ENCODE measurements at regions not wholly inside any gene's neighbourhood (a gene's known extent, or its start where the extent isn't known, plus 50 kb on each side); places are given as distances from the start of the nearest gene placed in this dataset.
"Not testable (repeated sequence)": the region's sequence is repeated elsewhere in the genome, so short reads cannot be mapped to it uniquely, and the experiment has no call there.

- not testable (repeated sequence) for H2BK5ac ChIP-seq (ENCODE audit: low read depth, low read length, poor library complexity); H2AK5ac ChIP-seq (ENCODE audit: low read length); H3K14ac ChIP-seq (ENCODE audit: low read length); H3K9me3 ChIP-seq (ENCODE audit: insufficient read depth, low read depth, low read length); H3K4me2 ChIP-seq (ENCODE audit: low read length); H3K79me1 ChIP-seq (ENCODE audit: low read length); H3K27ac ChIP-seq (ENCODE audit: low read depth, low read length); H3K27me3 ChIP-seq (ENCODE audit: insufficient read depth, low read length); H3K79me2 ChIP-seq (ENCODE audit: control insufficient read depth, insufficient read depth, low read length, poor library complexity); H2BK12ac ChIP-seq (ENCODE audit: low read length); H2BK120ac ChIP-seq (ENCODE audit: insufficient read depth, low read length, poor library complexity); H2AFZ ChIP-seq (ENCODE audit: insufficient read depth, low read length, poor library complexity); H3K4me1 ChIP-seq (ENCODE audit: control insufficient read depth in 1 of 2, insufficient read depth in 2 of 2, low read length in 2 of 2); H3K9ac ChIP-seq (ENCODE audit: low read length); H3K4ac ChIP-seq (ENCODE audit: low read depth, low read length); H3K4me3 ChIP-seq (ENCODE audit: low read depth, low read length); H4K8ac ChIP-seq (ENCODE audit: low read depth, low read length); H3K23ac ChIP-seq (ENCODE audit: low read length); H4K12ac ChIP-seq (ENCODE audit: low read depth, low read length); DNase-seq; H3K36me3 ChIP-seq (ENCODE audit: control insufficient read depth in 1 of 2, insufficient read depth in 2 of 2, low read length in 2 of 2); H4K91ac ChIP-seq (ENCODE audit: low read depth, low read length); H3K18ac ChIP-seq (ENCODE audit: low read length)
- no CpG with 5 or more reads among the region's 24 CpGs for WGBS (ENCODE audit: extremely low coverage, insufficient coverage, insufficient read length)
Observed at GRCh38 chr2:242008908-242009307, 139.4 kb downstream of the RTP5 start.

- H2BK5ac ChIP-seq (ENCODE audit: low read depth, low read length, poor library complexity); H3K23ac ChIP-seq (ENCODE audit: low read length); H2BK120ac ChIP-seq (ENCODE audit: insufficient read depth, low read length, poor library complexity); H3K36me3 ChIP-seq (ENCODE audit: control insufficient read depth in 1 of 2, insufficient read depth in 2 of 2, low read length in 2 of 2); H3K9ac ChIP-seq (ENCODE audit: low read length); H3K27ac ChIP-seq (ENCODE audit: low read depth, low read length); H4K91ac ChIP-seq (ENCODE audit: low read depth, low read length); H3K4ac ChIP-seq (ENCODE audit: low read depth, low read length); H3K27me3 ChIP-seq (ENCODE audit: insufficient read depth, low read length); H3K9me3 ChIP-seq (ENCODE audit: insufficient read depth, low read depth, low read length); H3K4me1 ChIP-seq (ENCODE audit: control insufficient read depth in 1 of 2, insufficient read depth in 2 of 2, low read length in 2 of 2); H3K14ac ChIP-seq (ENCODE audit: low read length); DNase-seq; H2AFZ ChIP-seq (ENCODE audit: insufficient read depth, low read length, poor library complexity); H2AK5ac ChIP-seq (ENCODE audit: low read length); H3K4me2 ChIP-seq (ENCODE audit: low read length); H3K79me2 ChIP-seq (ENCODE audit: control insufficient read depth, insufficient read depth, low read length, poor library complexity); H3K4me3 ChIP-seq (ENCODE audit: low read depth, low read length); H3K79me1 ChIP-seq (ENCODE audit: low read length); H4K12ac ChIP-seq (ENCODE audit: low read depth, low read length); H3K18ac ChIP-seq (ENCODE audit: low read length); H4K8ac ChIP-seq (ENCODE audit: low read depth, low read length); H2BK12ac ChIP-seq (ENCODE audit: low read length): not testable (repeated sequence)
- no CpG with 5 or more reads among the region's 24 CpGs for WGBS (ENCODE audit: extremely low coverage, insufficient coverage, insufficient read length)
Observed at GRCh38 chr2:242009846-242010245, 140.3 kb downstream of the RTP5 start.

- not testable (repeated sequence) for H3K9me3 ChIP-seq (ENCODE audit: insufficient read depth, low read depth, low read length); H3K9ac ChIP-seq (ENCODE audit: low read length); H3K4ac ChIP-seq (ENCODE audit: low read depth, low read length); H4K91ac ChIP-seq (ENCODE audit: low read depth, low read length); H4K12ac ChIP-seq (ENCODE audit: low read depth, low read length); H3K4me2 ChIP-seq (ENCODE audit: low read length); H2AFZ ChIP-seq (ENCODE audit: insufficient read depth, low read length, poor library complexity); H3K79me2 ChIP-seq (ENCODE audit: control insufficient read depth, insufficient read depth, low read length, poor library complexity); H3K14ac ChIP-seq (ENCODE audit: low read length); H3K36me3 ChIP-seq (ENCODE audit: control insufficient read depth in 1 of 2, insufficient read depth in 2 of 2, low read length in 2 of 2); H2BK5ac ChIP-seq (ENCODE audit: low read depth, low read length, poor library complexity); H4K8ac ChIP-seq (ENCODE audit: low read depth, low read length); H3K27me3 ChIP-seq (ENCODE audit: insufficient read depth, low read length); H3K4me1 ChIP-seq (ENCODE audit: control insufficient read depth in 1 of 2, insufficient read depth in 2 of 2, low read length in 2 of 2); H3K23ac ChIP-seq (ENCODE audit: low read length); H3K18ac ChIP-seq (ENCODE audit: low read length); H2BK12ac ChIP-seq (ENCODE audit: low read length); H2AK5ac ChIP-seq (ENCODE audit: low read length); H3K4me3 ChIP-seq (ENCODE audit: low read depth, low read length); H2BK120ac ChIP-seq (ENCODE audit: insufficient read depth, low read length, poor library complexity); H3K27ac ChIP-seq (ENCODE audit: low read depth, low read length); H3K79me1 ChIP-seq (ENCODE audit: low read length)
- no CpG with 5 or more reads among the region's 29 CpGs for WGBS (ENCODE audit: extremely low coverage, insufficient coverage, insufficient read length)
- DNase-seq: peak in 1 of 2 donors; percentile 64
Observed at GRCh38 chr2:242010252-242011166, 141.0 kb downstream of the RTP5 start.

- Histone ChIP-seq H3K36me3 (ENCODE audit: control insufficient read depth in 1 of 2, insufficient read depth in 2 of 2, low read length in 2 of 2) (no peaks in the 10 kb centered on the region), H3K27me3 (ENCODE audit: insufficient read depth, low read length) (no peaks in the 10 kb centered on the region), H2BK12ac (ENCODE audit: low read length) (no peak overlapping the region), H4K91ac (ENCODE audit: low read depth, low read length) (no peak overlapping the region), H2AK5ac (ENCODE audit: low read length) (no peak overlapping the region), H3K4me2 (ENCODE audit: low read length) (no peak overlapping the region), H3K9me3 (ENCODE audit: insufficient read depth, low read depth, low read length) (peaks cover 7% of the 10 kb centered on the region), H3K18ac (ENCODE audit: low read length) (no peak overlapping the region), H3K27ac (ENCODE audit: low read depth, low read length) (no peak overlapping the region), H3K4me1 (ENCODE audit: control insufficient read depth in 1 of 2, insufficient read depth in 2 of 2, low read length in 2 of 2) (no peaks in the 10 kb centered on the region), H2AFZ (ENCODE audit: insufficient read depth, low read length, poor library complexity) (no peak overlapping the region), H2BK120ac (ENCODE audit: insufficient read depth, low read length, poor library complexity) (no peak overlapping the region), H3K4ac (ENCODE audit: low read depth, low read length) (no peak overlapping the region), H3K79me2 (ENCODE audit: control insufficient read depth, insufficient read depth, low read length, poor library complexity) (no peaks in the 10 kb centered on the region), H3K4me3 (ENCODE audit: low read depth, low read length) (no peak overlapping the region), H2BK5ac (ENCODE audit: low read depth, low read length, poor library complexity) (no peak overlapping the region), H4K8ac (ENCODE audit: low read depth, low read length) (no peak overlapping the region), H3K9ac (ENCODE audit: low read length) (no peak overlapping the region), H4K12ac (ENCODE audit: low read depth, low read length) (no peak overlapping the region), H3K14ac (ENCODE audit: low read length) (no peak overlapping the region), H3K79me1 (ENCODE audit: low read length) (no peaks in the 10 kb centered on the region), H3K23ac (ENCODE audit: low read length) (no peak overlapping the region)
- no peak for DNase-seq
- no CpG with 5 or more reads among the region's 11 CpGs for WGBS (ENCODE audit: extremely low coverage, insufficient coverage, insufficient read length)
Observed at GRCh38 chr2:242011167-242011513, 141.6 kb downstream of the RTP5 start.

Measured in trophoblast cell (in vitro differentiated cells and primary cell).